SK-MEL-5 (cell line): ENCODE measurements at regions not wholly inside any gene's neighbourhood (a gene's known extent, or its start where the extent isn't known, plus 50 kb on each side); places are given as distances from the start of the nearest gene placed in this dataset.
"Not testable (repeated sequence)": the region's sequence is repeated elsewhere in the genome, so short reads cannot be mapped to it uniquely, and the experiment has no call there.

ENCODE experiments used
- DNase-seq: peaks from one replicate; pipeline ENCODE4 v3.0.0-alpha.2; 2016; ENCODE audit warnings: low read depth, low spot score
- in situ Hi-C: cut with HindIII; loops from 2 replicates; pipeline ENCODE4 v1.10.0; 2016; ENCODE audit warnings: low sequenced_read_pairs, high pct_unique_total_duplicates, low pct_unique_long_range_greater_than_20kb

GRCh38 chr2:180848393-180848792 is 132.0 kb upstream of the UBE2E3 start:
- in situ Hi-C loops: no loop called here
- DNase-seq: no peak

GRCh38 chr2:180846756-180847472 is 133.5 kb upstream of the UBE2E3 start:
- in situ Hi-C loops: no loop called here
- no peak for DNase-seq

GRCh38 chr2:180842461-180842860 is 137.9 kb upstream of the UBE2E3 start:
- in situ Hi-C loops: no loop called here
- DNase-seq: no peak

GRCh38 chr2:180840641-180841040 is 139.8 kb upstream of the UBE2E3 start:
- no peak for DNase-seq
- in situ Hi-C loops: no loop called here

GRCh38 chr2:180829836-180830235 is 150.6 kb upstream of the UBE2E3 start:
- DNase-seq: no peak
- in situ Hi-C loops: no loop called here

- no peak for DNase-seq
- in situ Hi-C loops: no loop called here
These were observed 151.1 kb upstream of the UBE2E3 start for GRCh38 chr2:180829261-180829660.

GRCh38 chr2:180828756-180829155 is 151.6 kb upstream of the UBE2E3 start:
- DNase-seq: no peak
- in situ Hi-C loops: no loop called here

GRCh38 chr2:180823546-180824141 is 156.8 kb upstream of the UBE2E3 start:
- DNase-seq: no peak
- in situ Hi-C loops: no loop called here

GRCh38 chr2:180819106-180819505 is 161.3 kb upstream of the UBE2E3 start:
- in situ Hi-C loops: no loop called here

GRCh38 chr2:180818700-180819099 is 161.7 kb upstream of the UBE2E3 start:
- DNase-seq, in situ Hi-C loops: not testable (repeated sequence)

More at GRCh38 chr2:180819106-180819505, 161.3 kb upstream of the UBE2E3 start:
- DNase-seq: no peak

- peak; percentile 32 for DNase-seq
- in situ Hi-C loops: no loop called here
These were observed 181.3 kb upstream of the UBE2E3 start for GRCh38 chr2:180799141-180799540.

GRCh38 chr2:180790891-180791290 is 189.5 kb upstream of the UBE2E3 start:
- DNase-seq: no peak

GRCh38 chr2:180787330-180787729 is 193.1 kb upstream of the UBE2E3 start:
- in situ Hi-C loops: no loop called here
- DNase-seq: no peak

More at GRCh38 chr2:180790891-180791290, 189.5 kb upstream of the UBE2E3 start:
- in situ Hi-C loops: no loop called here

GRCh38 chr2:180781276-180781675 is 199.1 kb upstream of the UBE2E3 start:
- no peak for DNase-seq
- in situ Hi-C loops: no loop called here

- DNase-seq: no peak
- in situ Hi-C loops: no loop called here
These were observed 202.1 kb upstream of the UBE2E3 start for GRCh38 chr2:180778291-180778690.

- in situ Hi-C loops: no loop called here
- DNase-seq: no peak
These were observed 203.5 kb upstream of the UBE2E3 start for GRCh38 chr2:180776921-180777320.

- no peak for DNase-seq
- in situ Hi-C loops: no loop called here
These were observed 204.7 kb upstream of the UBE2E3 start for GRCh38 chr2:180775711-180776110.

GRCh38 chr2:180765316-180765715 is 215.1 kb upstream of the UBE2E3 start:
- DNase-seq, in situ Hi-C loops: not testable (repeated sequence)

- in situ Hi-C loops: no loop called here
- peak; percentile 5 for DNase-seq
These were observed 217.0 kb upstream of the UBE2E3 start for GRCh38 chr2:180763263-180763989.
